ENCODE measurements at regions not wholly inside any gene's neighbourhood (a gene's known extent, or its start where the extent isn't known, plus 50 kb on each side); places are given as distances from the start of the nearest gene placed in this dataset.

DNA sequence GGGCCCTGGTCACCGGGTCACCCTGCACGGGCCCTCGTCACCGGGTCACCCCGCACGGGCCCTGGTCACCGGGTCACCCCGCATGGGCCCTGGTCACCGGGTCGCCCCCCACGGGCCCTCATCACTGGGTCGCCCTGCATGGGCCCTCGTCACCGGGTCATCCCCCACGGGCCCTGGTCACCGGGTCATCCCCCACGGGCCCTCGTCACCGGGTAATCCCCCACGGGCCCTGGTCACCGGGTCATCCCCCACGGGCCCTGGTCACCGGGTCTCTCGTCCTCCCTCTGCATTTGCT, 77.6 kb downstream of the RIPK4 start:
- DNase-seq = no peak

DNA sequence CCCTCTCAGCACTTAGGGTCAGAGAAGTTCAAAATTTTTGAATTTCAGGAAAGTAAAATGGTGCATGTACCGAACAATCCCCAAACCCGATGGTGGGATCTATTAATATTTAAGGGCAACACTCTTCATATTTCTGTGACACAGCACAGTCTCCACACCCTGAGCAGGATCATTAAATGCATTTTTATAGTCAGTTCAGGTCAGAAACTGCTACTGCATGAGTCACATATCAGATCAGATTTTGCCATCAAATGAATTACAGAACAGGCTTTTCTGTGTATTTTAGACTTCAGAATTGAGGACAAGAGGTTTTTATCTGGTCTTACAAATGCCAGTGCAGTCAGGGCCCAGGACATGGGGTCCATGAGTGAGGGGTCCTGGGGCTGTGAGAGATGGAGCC, 79.2 kb downstream of the RIPK4 start:
- no peak for DNase-seq

DNA sequence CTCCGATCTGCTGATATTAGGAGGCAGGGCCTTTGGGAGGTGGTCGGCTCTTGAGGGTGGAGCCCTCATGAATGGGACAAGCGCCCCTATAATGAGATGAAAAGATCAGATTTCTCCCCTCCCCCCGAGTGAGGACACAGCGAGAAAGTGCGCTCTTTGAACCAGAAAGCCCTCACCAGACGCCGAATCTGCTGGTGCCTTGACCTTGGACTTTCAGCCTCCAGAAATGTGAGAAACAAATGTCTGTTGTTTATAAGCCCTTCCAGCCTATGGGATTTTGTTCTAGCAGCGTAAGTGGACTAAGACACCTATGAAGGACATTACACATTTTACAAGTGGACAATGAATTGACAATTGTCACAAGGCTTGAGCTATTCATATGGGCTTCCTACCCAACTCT, 80.2 kb downstream of the RIPK4 start:
- DNase-seq = no peak

- no peak for DNase-seq
Measured at GRCh38 chr21:41685511-41686149, 81.2 kb downstream of the RIPK4 start.

GRCh38 chr21:41684381-41685245, 82.2 kb downstream of the RIPK4 start:
- DNase-seq = no peak

DNA sequence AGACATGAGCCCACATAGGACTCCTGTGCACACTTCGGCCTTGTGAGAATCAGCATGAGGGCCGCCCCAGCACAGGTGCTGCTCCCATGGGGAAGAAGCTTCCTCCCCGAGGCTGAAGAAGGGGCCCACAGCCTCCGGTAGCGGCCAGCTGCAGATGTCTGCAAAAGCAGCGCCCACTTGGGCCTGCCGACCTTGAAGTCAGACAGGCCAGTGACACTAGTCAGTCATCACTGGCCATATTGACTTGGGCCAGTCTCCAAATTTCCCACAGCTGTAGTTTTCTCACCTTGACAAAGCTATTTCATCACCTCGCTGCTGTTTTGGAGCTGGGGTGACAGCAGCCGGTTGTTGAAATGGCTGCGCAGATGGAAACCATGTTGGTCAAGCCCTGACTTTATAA, 83.0 kb downstream of the RIPK4 start:
- DNase-seq = no peak

- DNase-seq = no peak
Measured at GRCh38 chr21:41682719-41683179, 84.1 kb downstream of the RIPK4 start.

DNA sequence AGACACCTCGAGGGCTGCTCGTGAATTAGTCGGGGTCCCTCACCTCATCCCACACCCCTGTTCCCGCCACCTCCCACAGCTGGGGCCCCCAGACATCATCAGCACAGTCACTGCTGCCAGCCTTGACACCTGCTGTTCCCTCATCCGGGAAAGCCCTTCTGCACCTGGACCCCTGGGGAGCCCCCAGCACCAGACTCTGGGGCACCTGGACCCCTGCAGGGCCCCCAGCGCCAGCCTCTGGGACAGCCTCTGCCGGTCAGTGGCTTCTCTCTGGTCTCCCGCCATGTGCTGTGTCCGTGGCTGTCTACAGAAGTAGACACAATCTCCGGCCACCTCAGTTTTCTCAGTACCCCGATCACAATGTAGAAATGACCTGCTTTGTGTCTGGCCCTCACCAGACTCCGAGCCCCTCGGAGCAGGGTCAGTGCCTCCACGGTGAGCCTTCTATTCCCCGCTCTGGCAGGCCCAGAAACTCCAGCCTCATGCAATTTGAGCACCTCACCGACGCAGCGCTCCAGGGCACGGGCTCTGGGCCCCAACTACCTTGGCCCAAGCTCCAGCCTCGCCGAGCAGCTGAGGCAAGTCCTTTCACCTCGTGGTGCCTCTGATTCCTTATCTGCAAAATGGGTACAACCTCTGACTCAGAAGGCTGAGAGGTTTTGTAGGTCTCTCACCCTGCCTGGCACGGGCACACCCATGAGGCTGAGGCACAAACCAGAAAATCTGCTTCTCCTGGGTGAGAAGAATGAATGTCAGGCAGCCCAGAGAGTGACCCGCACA, 84.7 kb downstream of the RIPK4 start:
- DNase-seq = no peak

GRCh38 chr21:41681348-41681801, 85.5 kb downstream of the RIPK4 start:
- no peak for DNase-seq

- no peak for DNase-seq
Measured at GRCh38 chr21:41680444-41681347, 86.2 kb downstream of the RIPK4 start.

- DNase-seq = peak; percentile 87
Measured at GRCh38 chr21:41678924-41679318, 87.9 kb downstream of the RIPK4 start.

DNA sequence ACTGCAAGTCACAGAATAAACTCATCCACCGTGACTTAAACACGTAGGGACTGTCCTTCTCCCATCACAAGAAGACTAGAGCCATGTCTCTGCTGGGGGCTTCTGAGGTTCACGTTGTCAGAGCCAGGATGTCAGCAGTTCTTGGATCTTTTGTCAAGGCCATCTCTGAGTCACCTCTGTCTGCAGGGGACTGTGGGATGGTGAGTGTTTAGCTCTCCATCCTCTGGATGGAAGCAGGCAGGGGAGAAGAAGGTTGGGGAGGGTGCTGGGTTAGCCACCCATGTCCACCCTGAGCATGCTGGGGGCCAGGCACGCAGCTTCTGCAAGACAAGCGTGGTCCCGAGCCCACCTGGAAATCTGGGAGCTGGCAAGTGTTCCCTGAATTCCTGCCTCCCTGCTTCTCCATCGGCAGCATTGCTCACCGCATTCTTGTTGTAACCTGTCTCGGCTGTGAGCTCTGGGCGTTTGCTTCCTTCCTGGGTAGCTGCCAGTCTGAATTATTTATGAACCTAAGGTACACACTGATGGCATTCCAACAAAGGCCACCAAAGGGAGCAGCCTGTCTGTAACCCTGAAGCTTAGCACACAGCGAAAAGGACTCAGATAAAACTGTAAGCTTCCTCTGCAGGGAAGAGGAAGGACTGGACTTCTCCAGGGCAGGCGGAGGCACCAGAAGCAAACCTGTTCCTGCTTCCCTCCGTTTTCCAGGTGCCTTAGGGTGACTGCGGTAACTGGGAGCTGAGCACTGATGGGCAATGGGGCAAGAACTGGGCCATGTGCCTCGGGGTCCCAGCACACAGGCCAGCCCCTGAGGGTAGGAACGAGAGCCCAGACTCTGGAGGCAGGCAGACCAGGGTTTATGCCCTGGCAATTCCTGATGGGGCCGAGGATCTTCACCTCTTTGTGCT, 88.6 kb downstream of the RIPK4 start:
- DNase-seq = peak; percentile 24

DNA sequence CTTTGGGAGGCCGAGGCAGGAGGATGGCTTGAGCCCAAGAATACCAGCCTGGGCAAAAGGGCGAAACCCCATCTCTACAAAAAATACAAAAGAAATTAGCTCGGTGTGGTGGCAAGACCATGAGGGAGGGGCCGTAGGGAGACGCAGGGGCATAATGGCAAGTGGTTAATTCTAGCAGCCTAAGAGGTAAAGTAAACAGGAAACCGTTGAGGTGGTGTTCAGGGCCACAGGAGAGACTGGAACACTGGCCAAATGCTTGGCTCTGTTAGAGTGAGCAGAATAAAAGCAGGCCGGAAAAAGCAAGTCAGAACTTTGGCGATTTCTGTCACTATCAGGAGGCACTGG, 89.2 kb downstream of the RIPK4 start:
- DNase-seq = peak; percentile 80

DNA sequence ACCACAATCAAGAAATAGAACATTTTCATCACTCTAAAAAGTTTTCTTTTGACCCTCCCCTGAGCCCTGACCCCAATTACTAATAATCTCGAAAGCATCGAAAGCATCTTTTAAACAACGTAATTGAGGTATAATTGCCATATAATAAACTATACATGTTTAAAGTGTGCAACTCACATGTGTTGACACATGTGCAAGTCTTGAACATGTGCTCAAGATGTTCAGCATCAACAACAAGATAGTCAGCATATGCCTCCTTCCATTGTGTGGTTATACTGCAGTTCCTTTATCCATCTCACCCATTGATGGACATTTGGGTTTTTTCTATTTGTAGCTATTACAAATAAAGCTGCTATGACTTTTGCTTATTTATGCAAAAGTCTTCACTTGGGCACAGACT, 90.7 kb downstream of the RIPK4 start:
- no peak for DNase-seq

DNA sequence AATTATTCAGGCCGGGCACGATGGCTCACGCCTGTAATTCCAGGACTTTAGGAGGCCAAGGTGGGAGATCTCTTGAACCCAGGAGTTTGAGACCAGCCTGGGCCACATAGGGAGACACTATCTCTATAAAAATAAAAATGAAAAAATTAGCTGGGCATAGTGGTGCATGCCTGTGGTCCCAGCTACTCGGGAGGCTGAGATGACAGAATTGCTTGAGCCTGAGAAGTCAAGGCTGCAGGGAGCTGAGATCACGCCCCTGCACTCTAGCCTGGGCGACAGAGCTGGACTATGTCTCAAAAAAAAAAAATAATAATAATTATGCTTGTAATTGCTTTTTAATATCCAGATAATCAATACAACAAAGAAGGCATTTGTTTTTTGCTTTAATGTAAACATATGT, 91.3 kb downstream of the RIPK4 start:
- DNase-seq = no peak

- DNase-seq = no peak
Measured at GRCh38 chr21:41674402-41674801, 92.5 kb downstream of the RIPK4 start.

DNA sequence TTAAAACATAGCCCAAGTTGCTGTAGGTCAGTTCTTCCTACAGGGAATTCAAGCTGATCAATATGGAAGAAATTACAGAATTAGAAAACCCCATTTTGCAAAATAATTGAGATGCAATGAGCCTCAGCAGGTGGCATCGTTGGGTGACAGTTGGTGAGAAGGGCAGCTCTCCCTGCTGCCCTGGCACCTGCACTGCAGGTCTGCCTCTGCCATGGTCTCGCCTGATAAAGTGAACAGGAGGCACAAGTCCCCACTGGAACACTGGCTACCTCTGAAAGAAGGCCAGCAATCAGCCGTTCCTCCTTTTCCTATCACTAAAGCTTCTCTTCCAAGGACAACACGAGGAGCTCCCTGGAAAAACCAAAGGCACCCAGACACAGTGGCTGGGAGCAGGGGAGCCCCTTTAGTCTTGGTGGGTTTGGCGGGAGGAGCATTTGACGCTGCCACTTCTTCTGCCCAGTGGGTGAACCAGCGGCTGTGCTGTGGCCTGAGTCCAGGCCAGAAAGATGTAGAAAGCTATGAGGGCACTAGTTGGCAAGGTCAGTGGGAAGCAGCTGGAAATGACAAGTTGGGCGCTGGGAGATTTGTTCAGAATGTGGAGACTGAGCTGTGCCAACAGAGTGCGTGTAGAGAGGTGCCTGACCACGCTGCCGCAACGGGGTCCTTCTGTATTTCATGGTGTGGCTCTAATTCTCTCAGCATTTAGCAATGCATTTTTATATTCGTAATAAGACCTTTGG, 93.1 kb downstream of the RIPK4 start:
- DNase-seq = no peak

- no peak for DNase-seq
Measured at GRCh38 chr21:41673071-41673470, 93.8 kb downstream of the RIPK4 start.

DNA sequence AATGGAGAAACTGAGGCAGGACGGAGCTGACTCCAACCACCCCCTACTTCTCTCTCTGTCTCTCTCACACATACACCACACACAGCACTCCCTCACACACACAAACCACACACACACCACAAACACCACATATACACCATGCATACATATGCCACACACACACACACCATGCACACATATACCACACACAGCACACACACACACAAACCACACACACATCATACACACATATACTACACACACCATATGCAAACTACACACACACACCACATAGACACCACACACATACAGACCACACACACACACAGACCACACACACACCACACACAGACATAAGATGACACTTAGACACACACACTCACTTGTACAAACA, 94.3 kb downstream of the RIPK4 start:
- DNase-seq = no peak

DNA sequence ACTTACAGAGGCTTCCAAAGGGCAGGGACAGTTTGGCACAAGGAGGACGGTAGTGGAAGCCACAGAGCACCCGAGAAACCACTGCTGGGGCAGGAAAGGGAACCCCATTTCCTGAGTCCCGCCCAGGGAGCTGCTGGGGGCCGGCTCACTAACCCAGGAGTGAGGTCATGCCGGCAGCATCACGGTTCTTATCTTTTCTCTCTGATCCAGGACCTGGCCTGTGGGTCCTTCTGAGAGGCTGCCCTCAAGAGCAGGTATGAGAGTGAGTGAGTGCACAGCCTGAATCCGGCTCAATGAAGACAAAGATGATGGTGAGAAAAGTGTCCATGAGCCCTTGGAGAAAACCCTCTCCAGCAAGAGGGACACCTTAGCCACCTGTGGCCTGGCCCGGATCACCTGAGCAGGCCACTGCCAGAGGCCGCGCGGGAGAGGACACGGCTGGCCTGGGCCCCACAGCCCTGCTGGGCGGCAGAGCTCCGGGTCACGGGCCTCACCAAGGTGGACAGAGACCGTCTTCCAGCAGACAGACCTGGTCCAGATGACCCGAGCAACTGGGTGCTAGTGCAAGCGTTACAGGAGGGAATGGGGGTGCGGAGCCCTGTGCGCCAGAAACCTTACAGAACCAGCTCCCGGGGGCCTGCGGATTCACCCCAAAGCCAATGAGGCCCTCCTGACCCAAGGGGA, 94.9 kb downstream of the RIPK4 start:
- DNase-seq = no peak
